ENCODE measurements at regions not wholly inside any gene's neighbourhood (a gene's known extent, or its start where the extent isn't known, plus 50 kb on each side); places are given as distances from the start of the nearest gene placed in this dataset.

GRCh38 chr2:198211706-198212105, 407.3 kb downstream of the PLCL1 start:
- Histone ChIP-seq H3K4me3 (ENCODE audit: low read length) (no peak overlapping the region), H3K36me3 (ENCODE audit: control insufficient read depth, insufficient read depth, low read length) (no peaks in the 10 kb centered on the region), H3K27ac (ENCODE audit: low read depth, low read length) (no peak overlapping the region), H3K4me1 (ENCODE audit: control insufficient read depth, insufficient read depth, low read length) (no peaks in the 10 kb centered on the region), H3K9ac (ENCODE audit: low read length) (no peak overlapping the region), H3K27me3 (ENCODE audit: control insufficient read depth, insufficient read depth, low read length) (no peaks in the 10 kb centered on the region)

- no peak overlapping the region for H3K4me3 ChIP-seq (ENCODE audit: low read length)
- no peak overlapping the region for H3K27ac ChIP-seq (ENCODE audit: low read depth, low read length)
- no peaks in the 10 kb centered on the region for H3K27me3 ChIP-seq (ENCODE audit: control insufficient read depth, insufficient read depth, low read length)
- no peaks in the 10 kb centered on the region for H3K36me3 ChIP-seq (ENCODE audit: control insufficient read depth, insufficient read depth, low read length)
- no peak overlapping the region for H3K9ac ChIP-seq (ENCODE audit: low read length)
- no peaks in the 10 kb centered on the region for H3K4me1 ChIP-seq (ENCODE audit: control insufficient read depth, insufficient read depth, low read length)
These were observed 399.1 kb downstream of the PLCL1 start for GRCh38 chr2:198203336-198204069.

All from rectal smooth muscle tissue (tissue), 1 donor.